ENCODE measurements at regions not wholly inside any gene's neighbourhood (a gene's known extent, or its start where the extent isn't known, plus 50 kb on each side); places are given as distances from the start of the nearest gene placed in this dataset.

GRCh38 chr3:7793786-7794185 lies 707.8 kb upstream of the LMCD1 start:
- no peak for DNase-seq

GRCh38 chr3:7798276-7798675 lies 703.3 kb upstream of the LMCD1 start:
- DNase-seq, result no peak

- peak; percentile 2 for DNase-seq
Measured at GRCh38 chr3:7800006-7800780, 701.4 kb upstream of the LMCD1 start.

- DNase-seq, result no peak
Measured at GRCh38 chr3:7812490-7812889, 689.1 kb upstream of the LMCD1 start.

GRCh38 chr3:7813365-7813764 lies 688.3 kb upstream of the LMCD1 start:
- no peak for DNase-seq

- no peak for DNase-seq
Measured at GRCh38 chr3:7817239-7817638, 684.4 kb upstream of the LMCD1 start.

GRCh38 chr3:7820969-7821368 lies 680.7 kb upstream of the LMCD1 start:
- no peak for DNase-seq

GRCh38 chr3:7821858-7822257 lies 679.8 kb upstream of the LMCD1 start:
- DNase-seq, result no peak

- DNase-seq, result no peak
Measured at GRCh38 chr3:7841451-7841850, 660.2 kb upstream of the LMCD1 start.

GRCh38 chr3:7843441-7843840 lies 658.2 kb upstream of the LMCD1 start:
- no peak for DNase-seq

GRCh38 chr3:7847021-7847420 lies 654.6 kb upstream of the LMCD1 start:
- no peak for DNase-seq

- DNase-seq, result no peak
Measured at GRCh38 chr3:7847521-7847920, 654.1 kb upstream of the LMCD1 start.

GRCh38 chr3:7854266-7854665 lies 647.4 kb upstream of the LMCD1 start:
- no peak for DNase-seq

GRCh38 chr3:7854721-7855120 lies 646.9 kb upstream of the LMCD1 start:
- DNase-seq, result no peak

- no peak for DNase-seq
Measured at GRCh38 chr3:7865611-7866010, 636.0 kb upstream of the LMCD1 start.

- no peak for DNase-seq
Measured at GRCh38 chr3:7867587-7867986, 634.0 kb upstream of the LMCD1 start.

GRCh38 chr3:7871003-7871560 lies 630.5 kb upstream of the LMCD1 start:
- DNase-seq, result no peak

GRCh38 chr3:7874116-7874515 lies 627.5 kb upstream of the LMCD1 start:
- no peak for DNase-seq

- DNase-seq, result peak; percentile 3
Measured at GRCh38 chr3:7875925-7876324, 625.7 kb upstream of the LMCD1 start.

GRCh38 chr3:7876741-7877297 lies 624.8 kb upstream of the LMCD1 start:
- DNase-seq, result no peak

- DNase-seq, result no peak
Measured at GRCh38 chr3:7877312-7877711, 624.3 kb upstream of the LMCD1 start.

- DNase-seq, result no peak
Measured at GRCh38 chr3:7879572-7879971, 622.1 kb upstream of the LMCD1 start.

GRCh38 chr3:7881946-7882345 lies 619.7 kb upstream of the LMCD1 start:
- no peak for DNase-seq

- no peak for DNase-seq
Measured at GRCh38 chr3:7897655-7898054, 604.0 kb upstream of the LMCD1 start.

GRCh38 chr3:7913283-7913682 lies 588.3 kb upstream of the LMCD1 start:
- no peak for DNase-seq

Data from fibroblast of skin of right biceps (primary cell).